K562 (cell line): ENCODE measurements at regions not wholly inside any gene's neighbourhood (a gene's known extent, or its start where the extent isn't known, plus 50 kb on each side); places are given as distances from the start of the nearest gene placed in this dataset.

Experiments
- ATAC-seq: fragments of 200-7000 bp; cut with Tn5 transposase; 3 replicates; pipeline ENCODE4 v1.9.1; 2020; ENCODE audit warnings: moderate library complexity
- BruUV-seq: library from RNA; stranded (reverse); fragments of 400-500 nt; replicated peaks from 2 replicates; lab custom pipeline; 2021; lab: Mats Ljungman, UMichigan
- CTCF ChIA-PET: fragments of 300-600 bp; formaldehyde crosslinking; extraction: SDS; loops from one replicate; lab custom pipeline; 2021; ENCODE audit warnings: low intra/inter-chr PET ratio; lab: Yijun Ruan, JAX
- POLR2A ChIA-PET: fragments of 300-600, 350-650 bp; sonication (Branson Sonifier 250); formaldehyde crosslinking; extraction: SDS; loops from one replicate; lab custom pipeline; 2021; ENCODE audit warnings: antibody characterized with exemption, inconsistent platforms; lab: Yijun Ruan, JAX
- DNase-seq, 4 experiments: peaks; one replicate each; pipeline versions ENCODE4 v3.0.0 to v3.0.0-alpha.2; 2011 to 2018; ENCODE audit warnings: low spot score in 3 of 4, mixed read lengths in 3 of 4; ENCODE audit errors: extremely low read depth in 1 of 4
- FAIRE-seq: peaks from 2 replicates; lab custom pipeline; 2011; peaks lifted over from hg19 to GRCh38; lab: Jason Lieb, UNC
- H2AFZ ChIP-seq: 2 replicates; pipeline ENCODE4 v1.6.0; 2011; ENCODE audit warnings: low read depth, low read length, control low read depth, inconsistent platforms
- H3K27ac ChIP-seq: fragments of 200-600 bp; 3 replicates; pipeline ENCODE4 v1.8.0; 2011; ENCODE audit warnings: low read depth, mild to moderate bottlenecking, control low read depth, inconsistent platforms, low read length, moderate library complexity, mixed read lengths; ENCODE audit errors: extremely low read depth
- H3K27me3 ChIP-seq, 2 experiments: fragments of 300-600 bp in 1 of 2; 2 replicates in 1 of 2; 3 replicates in 1 of 2; pipeline versions ENCODE4 v1.6.0 to v1.8.0; 2011; ENCODE audit warnings: inconsistent platforms in 2 of 2, low read length in 2 of 2, mild to moderate bottlenecking in 1 of 2, mixed read lengths in 1 of 2, moderate library complexity in 1 of 2; ENCODE audit not compliant: control insufficient read depth in 2 of 2, insufficient read depth in 2 of 2
- H3K36me3 ChIP-seq: fragments of 300-600 bp; 3 replicates; pipeline ENCODE4 v1.8.0; 2011; ENCODE audit warnings: mild to moderate bottlenecking, low read length, inconsistent platforms; ENCODE audit not compliant: control insufficient read depth, insufficient read depth
- H3K4me1 ChIP-seq, 2 experiments: fragments of 200-600 bp in 1 of 2; replicated peaks in 1 of 2; 2 replicates in 1 of 2; 3 replicates in 1 of 2; pipeline versions ENCODE4 v1.5.1 to v1.8.0; 2011; ENCODE audit warnings: inconsistent platforms in 2 of 2, low read length in 2 of 2, mild to moderate bottlenecking in 1 of 2, mixed read lengths in 1 of 2, moderate library complexity in 1 of 2; ENCODE audit not compliant: control insufficient read depth in 2 of 2, insufficient read depth in 2 of 2
- H3K4me2 ChIP-seq: 2 replicates; pipeline ENCODE4 v1.6.1; 2011; ENCODE audit warnings: low read length, control low read depth, inconsistent platforms, mixed read lengths; ENCODE audit not compliant: insufficient read depth
- H3K4me3 ChIP-seq: fragments of 200-600 bp; sonication (generic), shearing (Covaris generic); 2 replicates; pipeline ENCODE4 v1.5.1; 2016; ENCODE audit warnings: control low read depth, inconsistent platforms
- H3K79me2 ChIP-seq: fragments of 200-600 bp; 3 replicates; pipeline ENCODE4 v1.8.0; 2011; ENCODE audit warnings: low read length, inconsistent platforms; ENCODE audit not compliant: control insufficient read depth, insufficient read depth
- H3K9ac ChIP-seq, 2 experiments: 2 replicates each; pipeline versions ENCODE4 v1.6.0 to v1.6.1; 2011; ENCODE audit warnings: low read depth in 2 of 2, low read length in 2 of 2, control low read depth in 1 of 2, inconsistent platforms in 1 of 2, mild to moderate bottlenecking in 1 of 2, mixed read lengths in 1 of 2; ENCODE audit not compliant: insufficient read depth in 1 of 2
- H3K9me1 ChIP-seq: one replicate; pipeline ENCODE4 v1.6.0; 2011; ENCODE audit warnings: inconsistent platforms, mild to moderate bottlenecking, low read length, moderate library complexity; ENCODE audit not compliant: control insufficient read depth, insufficient read depth
- H3K9me3 ChIP-seq: replicated peaks from 2 replicates; pipeline ENCODE4 v1.5.1; 2011; ENCODE audit warnings: low read depth, low read length, inconsistent platforms; ENCODE audit not compliant: control insufficient read depth, insufficient read depth
- H4K20me1 ChIP-seq: replicated peaks from 2 replicates; pipeline ENCODE4 v1.6.1; 2011; ENCODE audit warnings: low read length, inconsistent platforms, mixed read lengths; ENCODE audit not compliant: control insufficient read depth, insufficient read depth
- CREB1 ChIP-seq, 2 experiments: sonication (generic) in 1 of 2; formaldehyde crosslinking in 1 of 2; IDR thresholded peaks; 2 replicates each; pipeline versions ENCODE4 v1.6.1 to v1.8.0; 2012 to 2022; ENCODE audit warnings: inconsistent platforms in 1 of 2, mild to moderate bottlenecking in 1 of 2, missing genetic modification reagents in 1 of 2, moderate library complexity in 1 of 2
- DACH1 ChIP-seq: fragments of 450-650 bp; IDR thresholded peaks from 2 replicates; pipeline ENCODE4 v1.6.1; 2018; ENCODE audit not compliant: partially characterized antibody
- ELF4 ChIP-seq: fragments of 450-650 bp; formaldehyde crosslinking; IDR thresholded peaks from 2 replicates; pipeline ENCODE4 v1.4.0; 2022; ENCODE audit warnings: missing genetic modification characterization
- FOXP1 ChIP-seq: sonication (generic); formaldehyde crosslinking; IDR thresholded peaks from 2 replicates; pipeline ENCODE4 v1.8.0; 2022; ENCODE audit warnings: mild to moderate bottlenecking, missing genetic modification reagents
- HDAC1 ChIP-seq, 2 experiments: fragments of 450-650 bp; IDR thresholded peaks; 2 replicates each; pipeline ENCODE4 v1.6.1; 2016 to 2017; ENCODE audit warnings: inconsistent platforms in 1 of 2, mild to moderate bottlenecking in 1 of 2, moderate library complexity in 1 of 2
- MAFK ChIP-seq: IDR thresholded peaks from 2 replicates; pipeline ENCODE4 v1.6.1; 2011; ENCODE audit warnings: low read length, improper control_type of control experiment
- MGA ChIP-seq: fragments of 450-650 bp; IDR thresholded peaks from 2 replicates; pipeline ENCODE4 v1.6.1; 2016; ENCODE audit warnings: mild to moderate bottlenecking, moderate library complexity
- NR2C1 ChIP-seq, 2 experiments: fragments of 450-650 bp; IDR thresholded peaks; 2 replicates each; pipeline ENCODE4 v1.6.1; 2017; ENCODE audit warnings: mild to moderate bottlenecking in 2 of 2, antibody characterized with exemption in 1 of 2, inconsistent platforms in 1 of 2, missing compliant biosample characterization in 1 of 2, missing genetic modification characterization in 1 of 2
- RFX1 ChIP-seq: fragments of 450-650 bp; IDR thresholded peaks from 2 replicates; pipeline ENCODE4 v1.6.1; 2016; ENCODE audit warnings: mild to moderate bottlenecking, moderate library complexity
- SMARCA4 ChIP-seq: fragments of 450-650 bp; IDR thresholded peaks from 2 replicates; pipeline ENCODE4 v1.6.1; 2016
- SRSF1 ChIP-seq: fragments of 200-400 bp; formaldehyde crosslinking; IDR thresholded peaks from 2 replicates; pipeline ENCODE4 v1.6.1; 2017; ENCODE audit warnings: mild to moderate bottlenecking, low read depth, low read length, moderate library complexity
- ZNF436 ChIP-seq: fragments of 250-450, 450-650 bp; sonication (Bioruptor Pico); formaldehyde crosslinking; IDR thresholded peaks from 2 replicates; pipeline ENCODE4 v1.7.0; 2020; ENCODE audit warnings: mild to moderate bottlenecking
- ZNF79 ChIP-seq: fragments of 250-450 bp; sonication (Bioruptor Pico); IDR thresholded peaks from 2 replicates; pipeline ENCODE4 v1.4.0; 2020; ENCODE audit warnings: low read depth, mild to moderate bottlenecking, moderate library complexity
- ZNF830 ChIP-seq: fragments of 250-450 bp; sonication (Bioruptor Pico); IDR thresholded peaks from 2 replicates; pipeline ENCODE4 v1.5.0; 2021; ENCODE audit warnings: mild to moderate bottlenecking
- WGBS: fragments of 100-300 bp; shearing (Covaris generic); methylation state at CpG from one replicate; pipeline ENCODE4 v1.1.6; 2016; ENCODE audit warnings: low coverage, mixed read lengths; ENCODE audit not compliant: insufficient coverage; ENCODE audit errors: missing lambda C conversion rate; 5-methylcytosine and 5-hydroxymethylcytosine counted together
- in situ Hi-C: fragments of 300-500 bp; cut with MboI; formaldehyde crosslinking; loops from 4 replicates; pipeline ENCODE4 v1.15.0; 2018; ENCODE audit warnings: inconsistent platforms, mixed read lengths
- intact Hi-C: fragments of 100-400 bp; cut with micrococcal nuclease; formaldehyde crosslinking; loops from 2 replicates; pipeline ENCODE4 v1.14.2; 2022

GRCh38 chr18:57921708-57922107 lies 118.6 kb upstream of the ATP8B1 start:
- H3K9ac ChIP-seq = no peak overlapping the region
- CTCF ChIA-PET = no interaction called here
- H3K27me3 ChIP-seq = no peaks in the 10 kb centered on the region
- WGBS = 38% methylated on average over 4 of the region's 4 CpGs
- peak; percentile 10 to 55 (median 22) for DNase-seq
- BruUV-seq = no TSS peak
- peak; percentile 78 for FAIRE-seq
- H3K79me2 ChIP-seq = no peaks in the 10 kb centered on the region
- intact Hi-C loops (no loop called here), in situ Hi-C loops (no loop called here)
- peak; percentile 91 for ATAC-seq
- 0 out of 2 replicates have a peak overlapping the region, but pooled peaks have one; percentile 22 for H2AFZ ChIP-seq
- H3K4me2 ChIP-seq = no peak overlapping the region
- no peak overlapping the region for H3K4me3 ChIP-seq
- H3K27ac ChIP-seq = no peak overlapping the region
- POLR2A ChIA-PET = no interaction called here
- no peaks in the 10 kb centered on the region for H4K20me1 ChIP-seq
- H3K4me1 ChIP-seq = peaks cover 0 to 2% of the 10 kb centered on the region in 2 experiments; a peak in 3 of 5 replicates
- no peaks in the 10 kb centered on the region for H3K9me1 ChIP-seq
- no peaks in the 10 kb centered on the region for H3K9me3 ChIP-seq
- H3K36me3 ChIP-seq = no peaks in the 10 kb centered on the region
- no peak for TF ChIP-seq ZNF830 (CRISPR knock-in tag)
- TF ChIP-seq ELF4 (CRISPR knock-in tag) = no peak
- TF ChIP-seq FOXP1 (CRISPR knock-in tag) = no peak
- TF ChIP-seq SRSF1 = no peak
- no peak for TF ChIP-seq HDAC1 (IDR thresholded peaks at IDR 0.05)
- no peak for TF ChIP-seq NR2C1 (IDR thresholded peaks at IDR 0.05)
- no peak for TF ChIP-seq NR2C1 (tag; IDR thresholded peaks at IDR 0.05)
- TF ChIP-seq MAFK = peak; percentile 84
- TF ChIP-seq CREB1 (IDR thresholded peaks at IDR 0.05) = no peak
- TF ChIP-seq CREB1 (CRISPR knock-in tag; IDR thresholded peaks at IDR 0.05) = no peak
- peak; percentile 46; the same call in 1 of the 2 replicates for TF ChIP-seq SMARCA4
- TF ChIP-seq RFX1 = no peak
- no peak for TF ChIP-seq ZNF79 (CRISPR knock-in tag)
- no peak; the same call in 1 of the 2 replicates for TF ChIP-seq MGA
- no peak for TF ChIP-seq ZNF436 (CRISPR knock-in tag)
- TF ChIP-seq DACH1 = no peak
